Nephron (organoid): ENCODE measurements at regions not wholly inside any gene's neighbourhood (a gene's known extent, or its start where the extent isn't known, plus 50 kb on each side); places are given as distances from the start of the nearest gene placed in this dataset.

Experiments
- H3K27ac Mint-ChIP-seq, 3 experiments: 2 replicates each; pipeline ENCODE4 v1.8.0; 2020; ENCODE audit warnings: mixed read lengths in 3 of 3, mild to moderate bottlenecking in 2 of 3, moderate library complexity in 1 of 3
- H3K27me3 Mint-ChIP-seq: 2 replicates; pipeline ENCODE4 v1.8.0; 2021; ENCODE audit warnings: low read depth, mild to moderate bottlenecking, moderate library complexity, mixed read lengths
- H3K36me3 Mint-ChIP-seq: 2 replicates; pipeline ENCODE4 v1.8.0; 2020; ENCODE audit warnings: low read depth, mixed read lengths
- H3K4me1 Mint-ChIP-seq: 2 replicates; pipeline ENCODE4 v1.8.0; 2020; ENCODE audit warnings: mixed read lengths
- H3K4me3 Mint-ChIP-seq, 3 experiments: 2 replicates each; pipeline ENCODE4 v1.8.0; 2020; ENCODE audit warnings: mild to moderate bottlenecking in 3 of 3, mixed read lengths in 3 of 3, moderate library complexity in 2 of 3
- H3K9me3 Mint-ChIP-seq: 2 replicates; pipeline ENCODE4 v1.8.0; 2020; ENCODE audit warnings: mixed read lengths
- TF ChIP-seq, protein P1 (sequence below), 3 experiments: fragments of 200-600 bp; sonication (generic); IDR thresholded peaks; one replicate each; pipeline ENCODE4 v1.5.0; 2021; ENCODE audit warnings: antibody characterized with exemption in 3 of 3; ENCODE audit not compliant: unreplicated experiment in 3 of 3

DNA sequence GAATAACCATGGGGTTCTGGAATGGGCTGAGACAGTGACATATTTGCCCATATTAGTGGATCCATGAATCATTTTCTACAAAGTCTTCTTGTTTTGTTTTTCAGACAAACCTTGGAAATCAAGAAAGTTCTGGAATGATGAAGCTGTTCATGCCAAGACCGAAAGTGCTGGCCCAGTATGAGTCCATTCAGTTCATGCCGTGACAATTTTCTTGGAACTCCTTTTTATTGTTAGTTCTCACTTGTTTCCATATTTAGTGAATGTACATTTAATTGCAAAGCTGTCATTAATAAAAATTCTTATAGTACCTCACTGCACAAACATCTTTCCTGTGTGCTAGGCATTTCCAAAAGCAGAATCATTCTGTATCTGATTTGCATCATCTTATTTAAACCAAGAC, 100.6 kb upstream of the KCNJ15 start:
- no peaks in the 10 kb centered on the region for H3K36me3 Mint-ChIP-seq
- H3K27ac Mint-ChIP-seq = no peak overlapping the region
- no peak overlapping the region for H3K4me3 Mint-ChIP-seq
- H3K27me3 Mint-ChIP-seq = peaks cover 32% of the 10 kb centered on the region
- TF ChIP-seq, protein P1, sequence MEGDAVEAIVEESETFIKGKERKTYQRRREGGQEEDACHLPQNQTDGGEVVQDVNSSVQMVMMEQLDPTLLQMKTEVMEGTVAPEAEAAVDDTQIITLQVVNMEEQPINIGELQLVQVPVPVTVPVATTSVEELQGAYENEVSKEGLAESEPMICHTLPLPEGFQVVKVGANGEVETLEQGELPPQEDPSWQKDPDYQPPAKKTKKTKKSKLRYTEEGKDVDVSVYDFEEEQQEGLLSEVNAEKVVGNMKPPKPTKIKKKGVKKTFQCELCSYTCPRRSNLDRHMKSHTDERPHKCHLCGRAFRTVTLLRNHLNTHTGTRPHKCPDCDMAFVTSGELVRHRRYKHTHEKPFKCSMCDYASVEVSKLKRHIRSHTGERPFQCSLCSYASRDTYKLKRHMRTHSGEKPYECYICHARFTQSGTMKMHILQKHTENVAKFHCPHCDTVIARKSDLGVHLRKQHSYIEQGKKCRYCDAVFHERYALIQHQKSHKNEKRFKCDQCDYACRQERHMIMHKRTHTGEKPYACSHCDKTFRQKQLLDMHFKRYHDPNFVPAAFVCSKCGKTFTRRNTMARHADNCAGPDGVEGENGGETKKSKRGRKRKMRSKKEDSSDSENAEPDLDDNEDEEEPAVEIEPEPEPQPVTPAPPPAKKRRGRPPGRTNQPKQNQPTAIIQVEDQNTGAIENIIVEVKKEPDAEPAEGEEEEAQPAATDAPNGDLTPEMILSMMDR (IDR thresholded peaks at IDR 0.05; ENCODE audit: unreplicated experiment in 3 of 3) = no peak
- H3K4me1 Mint-ChIP-seq = peaks cover 5% of the 10 kb centered on the region
- no peaks in the 10 kb centered on the region for H3K9me3 Mint-ChIP-seq

DNA sequence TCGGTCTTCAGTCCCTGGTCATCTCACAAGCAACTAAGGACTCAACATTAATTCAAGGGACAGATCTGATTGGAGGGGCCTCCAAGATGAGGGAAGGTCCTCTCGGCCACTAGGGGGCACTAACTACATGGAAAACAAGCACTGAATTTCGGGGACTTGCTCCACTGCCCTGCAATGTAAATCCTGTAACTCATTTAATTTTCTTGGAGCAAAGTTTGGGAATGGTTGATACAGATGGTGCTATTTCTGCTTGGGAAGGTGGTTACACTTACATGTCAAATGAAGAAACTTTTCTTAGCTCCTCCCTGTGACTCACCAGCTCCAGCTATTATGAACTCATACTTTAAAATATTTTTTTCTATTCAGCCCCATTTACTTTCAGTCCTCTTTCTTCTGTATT, 97.4 kb upstream of the KCNJ15 start:
- Mint-ChIP-seq H3K4me3 (no peak overlapping the region), H3K27ac (no peak overlapping the region), H3K9me3 (no peaks in the 10 kb centered on the region)

DNA sequence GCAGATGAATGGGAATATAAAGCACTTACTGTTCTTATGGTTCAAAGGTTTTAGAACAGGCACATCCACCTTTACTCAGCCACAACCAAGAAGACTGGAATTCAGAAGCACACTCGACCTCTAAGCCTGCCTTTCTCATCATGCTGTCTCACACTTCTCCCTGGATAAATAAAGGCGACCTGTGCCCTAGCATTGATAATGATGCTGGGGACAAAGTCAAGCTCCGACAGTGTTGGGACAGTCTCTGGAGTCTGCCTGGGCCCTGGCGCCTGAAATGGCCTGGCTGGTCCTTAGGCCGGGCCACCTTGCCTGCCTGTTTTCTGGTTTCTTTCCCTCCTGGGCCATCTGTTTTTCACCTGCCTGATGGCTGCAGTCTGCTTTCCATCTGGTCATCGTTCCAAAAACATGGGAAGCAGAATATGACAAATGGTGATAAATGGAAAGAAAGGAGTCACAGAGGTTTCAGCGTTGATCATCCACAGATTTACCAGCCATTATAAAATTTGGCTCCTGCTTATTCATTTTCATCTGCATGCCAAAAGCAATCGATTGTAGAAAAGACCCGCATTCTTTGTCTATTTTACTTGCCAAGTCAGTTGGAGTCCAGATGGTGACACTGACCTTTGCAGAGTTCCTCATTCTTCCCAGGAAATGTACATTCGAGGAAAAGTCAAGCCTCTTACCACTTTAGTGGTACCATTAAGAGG, 91.2 kb upstream of the KCNJ15 start:
- peaks cover 28% of the 10 kb centered on the region for H3K4me1 Mint-ChIP-seq
- TF ChIP-seq, protein P1 (IDR thresholded peaks at IDR 0.05; ENCODE audit: unreplicated experiment in 3 of 3) = no peak
- H3K36me3 Mint-ChIP-seq = no peaks in the 10 kb centered on the region

More for the DNA sequence above, 97.4 kb upstream of the KCNJ15 start:
- peaks cover 5% of the 10 kb centered on the region for H3K4me1 Mint-ChIP-seq
- TF ChIP-seq, protein P1 (IDR thresholded peaks at IDR 0.05; ENCODE audit: unreplicated experiment in 3 of 3) = peak; percentile 67 to 84 (median 73)
- H3K27me3 Mint-ChIP-seq = peaks cover 34% of the 10 kb centered on the region
- no peaks in the 10 kb centered on the region for H3K36me3 Mint-ChIP-seq

DNA sequence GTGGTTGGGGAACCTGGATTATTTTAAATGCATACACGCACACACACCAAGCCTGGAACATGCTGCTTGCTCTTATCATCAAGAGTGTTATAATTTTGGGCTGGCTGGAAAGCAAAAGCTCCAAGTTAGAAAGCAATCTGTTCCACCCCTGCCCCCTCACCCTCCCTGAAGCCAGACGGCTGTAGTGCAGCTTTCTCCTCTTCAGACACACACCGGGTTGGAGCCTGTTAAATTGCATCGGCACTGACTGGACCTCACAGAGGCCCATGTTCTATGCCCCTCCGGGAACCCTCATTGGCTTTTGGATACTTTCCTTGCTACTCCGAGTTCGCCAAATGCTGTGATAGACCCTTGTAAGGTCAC, 90.6 kb upstream of the KCNJ15 start:
- Mint-ChIP-seq H3K9me3 (no peaks in the 10 kb centered on the region), H3K4me3 (no peak overlapping the region), H3K27ac (peak overlapping the region; percentile 57 to 88 (median 78)), H3K36me3 (no peaks in the 10 kb centered on the region), H3K4me1 (peaks cover 32% of the 10 kb centered on the region), H3K27me3 (peaks cover 13% of the 10 kb centered on the region)
- TF ChIP-seq, protein P1 (IDR thresholded peaks at IDR 0.05; ENCODE audit: unreplicated experiment in 3 of 3) = no peak

More for the DNA sequence above, 91.2 kb upstream of the KCNJ15 start:
- peak overlapping the region; percentile 57 to 88 (median 78) for H3K27ac Mint-ChIP-seq
- no peaks in the 10 kb centered on the region for H3K9me3 Mint-ChIP-seq
- peak overlapping the region in 1 of 3 experiments; percentile 11 for H3K4me3 Mint-ChIP-seq
- peaks cover 13% of the 10 kb centered on the region for H3K27me3 Mint-ChIP-seq

DNA sequence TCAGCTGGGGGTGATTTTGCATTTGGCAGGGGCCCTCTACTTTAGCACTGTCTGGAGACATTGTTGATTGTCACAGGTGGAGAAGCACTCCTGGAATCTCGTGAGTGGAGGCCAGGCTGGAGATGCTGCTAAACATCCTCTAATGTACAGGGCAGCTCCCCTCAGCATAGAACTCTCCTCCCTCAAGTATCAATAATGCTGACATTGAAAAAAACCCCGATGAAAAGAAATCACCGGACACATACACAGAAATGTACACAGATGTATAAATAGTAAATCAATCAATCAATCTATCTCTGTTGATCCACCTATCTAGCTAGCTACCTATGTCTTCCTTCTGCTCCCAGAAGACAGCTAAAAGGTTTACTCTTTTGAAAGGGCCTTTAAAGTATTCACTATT, 89.4 kb upstream of the KCNJ15 start:
- H3K27ac Mint-ChIP-seq = peak overlapping the region in 1 of 3 experiments; percentile 78
- H3K4me3 Mint-ChIP-seq = no peak overlapping the region
- H3K27me3 Mint-ChIP-seq = peaks cover 7% of the 10 kb centered on the region
- TF ChIP-seq, protein P1 (IDR thresholded peaks at IDR 0.05; ENCODE audit: unreplicated experiment in 3 of 3) = no peak
- peaks cover 43% of the 10 kb centered on the region for H3K4me1 Mint-ChIP-seq
- no peaks in the 10 kb centered on the region for H3K36me3 Mint-ChIP-seq
- no peaks in the 10 kb centered on the region for H3K9me3 Mint-ChIP-seq

DNA sequence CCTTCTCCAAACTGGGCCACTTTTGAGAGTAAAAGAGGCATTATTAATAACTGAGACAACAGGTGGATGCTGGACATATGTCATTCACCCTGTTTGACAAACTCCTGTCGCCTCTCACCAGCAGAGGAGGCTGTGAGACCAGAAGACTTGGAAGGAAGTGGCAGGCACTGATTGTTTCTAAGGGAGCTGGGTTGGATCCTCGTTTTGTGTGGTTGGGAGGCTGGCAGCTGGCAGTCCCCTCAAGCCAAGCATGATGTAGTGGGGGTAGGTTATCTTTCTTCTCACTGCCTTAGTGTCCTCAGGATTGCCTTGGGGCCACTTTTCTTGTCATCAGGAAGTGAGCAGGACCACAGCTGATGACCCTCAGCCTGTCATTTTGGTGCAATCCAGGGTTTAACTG, 86.5 kb upstream of the KCNJ15 start:
- H3K4me3 Mint-ChIP-seq = no peak overlapping the region

More for the DNA sequence above, 86.5 kb upstream of the KCNJ15 start:
- peak overlapping the region; percentile 35 to 92 (median 60) for H3K27ac Mint-ChIP-seq
- H3K36me3 Mint-ChIP-seq = no peaks in the 10 kb centered on the region
- H3K9me3 Mint-ChIP-seq = no peaks in the 10 kb centered on the region
- H3K4me1 Mint-ChIP-seq = peaks cover 51% of the 10 kb centered on the region
- no peaks in the 10 kb centered on the region for H3K27me3 Mint-ChIP-seq
- TF ChIP-seq, protein P1 (IDR thresholded peaks at IDR 0.05; ENCODE audit: unreplicated experiment in 3 of 3) = peak; percentile 45 to 56 (median 47)
